ENCODE measurements at regions not wholly inside any gene's neighbourhood (a gene's known extent, or its start where the extent isn't known, plus 50 kb on each side); places are given as distances from the start of the nearest gene placed in this dataset.

DNA sequence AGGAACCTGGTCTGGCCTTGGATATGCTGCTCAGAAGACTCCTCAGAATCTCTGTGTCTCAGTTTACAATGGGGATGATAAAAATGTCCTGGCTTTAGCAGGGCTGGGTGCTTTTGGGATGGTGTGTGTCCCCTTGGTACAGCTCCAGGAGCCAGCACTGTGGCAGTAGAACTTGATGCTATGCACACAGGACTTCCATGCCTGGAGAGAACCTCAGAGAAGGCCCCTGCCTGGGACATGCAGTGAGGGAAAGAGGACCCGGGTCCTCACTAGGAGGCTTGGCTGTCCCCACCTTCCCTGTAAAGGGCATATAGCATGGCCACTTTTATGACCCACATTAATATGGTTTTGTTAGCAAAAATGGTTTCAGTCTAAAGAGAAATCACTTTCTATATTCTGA lies 100.5 kb downstream of the GLRX3 start:
- no peak for TF ChIP-seq CTCF (IDR thresholded peaks at IDR 0.05)
- TF ChIP-seq POLR2AphosphoS5 (IDR thresholded peaks at IDR 0.05), result no peak
- no peak for TF ChIP-seq POLR2A (IDR thresholded peaks at IDR 0.05)
